CD4-positive, alpha-beta T cell (primary cell): ENCODE measurements at regions not wholly inside any gene's neighbourhood (a gene's known extent, or its start where the extent isn't known, plus 50 kb on each side); places are given as distances from the start of the nearest gene placed in this dataset.

Experiments
- ATAC-seq: fragments of 200-7000 bp; cut with Tn5 transposase; one replicate; pipeline ENCODE4 v1.10.0; 2022; ENCODE audit warnings: mild to moderate bottlenecking; ENCODE audit not compliant: poor library complexity
- CTCF ChIA-PET: fragments of 350-600 bp; sonication (Branson Sonifier 250); formaldehyde crosslinking; loops from one replicate; lab custom pipeline; 2021; ENCODE audit warnings: antibody characterized with exemption, inconsistent platforms; lab: Charles Lee
- POLR2A ChIA-PET: fragments of 350-600 bp; sonication (Branson Sonifier 250); formaldehyde crosslinking; loops from one replicate; lab custom pipeline; 2021; ENCODE audit warnings: antibody characterized with exemption, inconsistent platforms; lab: Charles Lee
- DNase-seq, 14 experiments: peaks; one replicate each; pipeline ENCODE4 v3.0.0-alpha.2; 2013 to 2020; ENCODE audit warnings: mixed read lengths in 2 of 14
- H3K27ac ChIP-seq, 2 donors: one replicate each; pipeline versions ENCODE4 v1.5.1 to v1.7.0; 2013; ENCODE audit warnings: low read length in 2 of 2, low read depth in 1 of 2, mild to moderate bottlenecking in 1 of 2
- H3K27me3 ChIP-seq, 2 experiments: 1 replicate in 1 of 2; 2 replicates in 1 of 2; pipeline versions ENCODE4 v1.6.1 to v1.7.0; 2013; ENCODE audit warnings: low read length in 2 of 2, control low read depth in 1 of 2, mild to moderate bottlenecking in 1 of 2, moderate library complexity in 1 of 2; ENCODE audit not compliant: insufficient read depth in 2 of 2, control insufficient read depth in 1 of 2
- H3K36me3 ChIP-seq: one replicate; pipeline ENCODE4 v1.6.1; 2013; ENCODE audit warnings: low read length, control low read depth; ENCODE audit not compliant: insufficient read depth
- H3K4me1 ChIP-seq: one replicate; pipeline ENCODE4 v1.6.1; 2013; ENCODE audit warnings: low read length, control low read depth; ENCODE audit not compliant: insufficient read depth
- H3K4me3 ChIP-seq: one replicate; pipeline ENCODE4 v1.5.1; 2013; ENCODE audit warnings: mild to moderate bottlenecking, low read length, moderate library complexity
- H3K9me3 ChIP-seq, 2 experiments: 1 replicate in 1 of 2; 2 replicates in 1 of 2; pipeline versions ENCODE4 v1.6.1 to v1.7.0; 2013; ENCODE audit warnings: low read length in 2 of 2, mild to moderate bottlenecking in 2 of 2, control low read depth in 1 of 2, moderate library complexity in 1 of 2; ENCODE audit not compliant: control insufficient read depth in 1 of 2, insufficient read depth in 1 of 2
- H3K27ac Mint-ChIP-seq: one replicate; pipeline ENCODE4 v1.8.0; 2020; ENCODE audit warnings: mixed read lengths
- H3K27me3 Mint-ChIP-seq: one replicate; pipeline ENCODE4 v1.8.0; 2021; ENCODE audit warnings: mixed read lengths
- H3K36me3 Mint-ChIP-seq: one replicate; pipeline ENCODE4 v1.8.0; 2021; ENCODE audit warnings: low read depth, mixed read lengths
- H3K4me1 Mint-ChIP-seq: one replicate; pipeline ENCODE4 v1.8.0; 2021; ENCODE audit warnings: low read depth, mixed read lengths
- H3K4me3 Mint-ChIP-seq: one replicate; pipeline ENCODE4 v1.8.0; 2020; ENCODE audit warnings: mild to moderate bottlenecking, mixed read lengths
- H3K9me3 Mint-ChIP-seq: one replicate; pipeline ENCODE4 v1.8.0; 2020; ENCODE audit warnings: mixed read lengths
- intact Hi-C, 2 experiments: fragments of 100-400 bp; cut with DNase I in 1 of 2; cut with micrococcal nuclease in 1 of 2; formaldehyde crosslinking; loops; one replicate each; pipeline versions ENCODE4 v1.15.1 to v1.9.0; 2023 to 2025; cut with DNase I, micrococcal nuclease
- TF ChIP-seq, protein P1 (sequence below): fragments of 200-600 bp; IDR thresholded peaks from one replicate; pipeline ENCODE4 v1.8.0; 2022; ENCODE audit warnings: antibody characterized with exemption, mild to moderate bottlenecking

DNA sequence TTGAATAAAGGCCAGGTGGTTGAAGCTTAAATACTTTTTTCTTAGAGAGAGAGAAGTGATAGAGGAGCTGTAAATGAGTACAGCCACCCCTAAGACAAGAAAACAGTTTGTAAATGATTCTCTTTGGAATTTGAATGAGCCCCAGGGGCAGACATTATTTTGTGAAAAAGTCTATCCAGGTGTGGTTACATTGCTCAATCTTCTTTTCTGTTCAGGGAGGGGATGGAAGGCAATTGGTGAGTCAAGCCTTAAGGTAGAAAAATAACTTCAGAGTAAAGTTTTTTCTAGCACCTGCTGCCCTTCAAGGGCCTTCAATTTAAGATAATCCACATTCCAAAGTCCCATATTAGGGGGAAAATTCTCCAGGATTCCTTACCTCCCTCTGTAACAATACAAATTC, 646.7 kb downstream of the PDHA2 start:
- ATAC-seq = no peak
- peaks cover 11% of the 10 kb centered on the region for H3K9me3 Mint-ChIP-seq
- TF ChIP-seq, protein P1, sequence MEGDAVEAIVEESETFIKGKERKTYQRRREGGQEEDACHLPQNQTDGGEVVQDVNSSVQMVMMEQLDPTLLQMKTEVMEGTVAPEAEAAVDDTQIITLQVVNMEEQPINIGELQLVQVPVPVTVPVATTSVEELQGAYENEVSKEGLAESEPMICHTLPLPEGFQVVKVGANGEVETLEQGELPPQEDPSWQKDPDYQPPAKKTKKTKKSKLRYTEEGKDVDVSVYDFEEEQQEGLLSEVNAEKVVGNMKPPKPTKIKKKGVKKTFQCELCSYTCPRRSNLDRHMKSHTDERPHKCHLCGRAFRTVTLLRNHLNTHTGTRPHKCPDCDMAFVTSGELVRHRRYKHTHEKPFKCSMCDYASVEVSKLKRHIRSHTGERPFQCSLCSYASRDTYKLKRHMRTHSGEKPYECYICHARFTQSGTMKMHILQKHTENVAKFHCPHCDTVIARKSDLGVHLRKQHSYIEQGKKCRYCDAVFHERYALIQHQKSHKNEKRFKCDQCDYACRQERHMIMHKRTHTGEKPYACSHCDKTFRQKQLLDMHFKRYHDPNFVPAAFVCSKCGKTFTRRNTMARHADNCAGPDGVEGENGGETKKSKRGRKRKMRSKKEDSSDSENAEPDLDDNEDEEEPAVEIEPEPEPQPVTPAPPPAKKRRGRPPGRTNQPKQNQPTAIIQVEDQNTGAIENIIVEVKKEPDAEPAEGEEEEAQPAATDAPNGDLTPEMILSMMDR = no peak
- H3K4me3 Mint-ChIP-seq = no peak overlapping the region
- Histone ChIP-seq H3K36me3 (no peaks in the 10 kb centered on the region), H3K27me3 (no peaks in the 10 kb centered on the region), H3K4me1 (no peaks in the 10 kb centered on the region), H3K27ac (no peak overlapping the region), H3K9me3 (peaks cover 0 to 3% of the 10 kb centered on the region in 2 experiments), H3K4me3 (no peak overlapping the region)
- ChIA-PET CTCF (no interaction called here), POLR2A (no interaction called here)
- H3K27ac Mint-ChIP-seq = no peak overlapping the region
- no peak for DNase-seq
- H3K4me1 Mint-ChIP-seq = no peaks in the 10 kb centered on the region
- no peaks in the 10 kb centered on the region for H3K27me3 Mint-ChIP-seq
- no peaks in the 10 kb centered on the region for H3K36me3 Mint-ChIP-seq
- intact Hi-C loops = no loop called here

- H3K4me1 Mint-ChIP-seq = no peaks in the 10 kb centered on the region
- Histone ChIP-seq H3K4me3 (no peak overlapping the region), H3K4me1 (no peaks in the 10 kb centered on the region), H3K27ac (no peak overlapping the region), H3K27me3 (no peaks in the 10 kb centered on the region), H3K9me3 (peaks cover 5 to 9% of the 10 kb centered on the region in 2 experiments), H3K36me3 (no peaks in the 10 kb centered on the region)
- DNase-seq (no peak), ATAC-seq (no peak)
- ChIA-PET CTCF (no interaction called here), POLR2A (no interaction called here)
- intact Hi-C loops = no loop called here
- H3K4me3 Mint-ChIP-seq = no peak overlapping the region
- H3K27me3 Mint-ChIP-seq = no peaks in the 10 kb centered on the region
- peaks cover 9% of the 10 kb centered on the region for H3K9me3 Mint-ChIP-seq
- no peaks in the 10 kb centered on the region for H3K36me3 Mint-ChIP-seq
- TF ChIP-seq, protein P1 = no peak
- H3K27ac Mint-ChIP-seq = no peak overlapping the region
Measured at GRCh38 chr4:96497621-96498020, 657.7 kb downstream of the PDHA2 start.

DNA sequence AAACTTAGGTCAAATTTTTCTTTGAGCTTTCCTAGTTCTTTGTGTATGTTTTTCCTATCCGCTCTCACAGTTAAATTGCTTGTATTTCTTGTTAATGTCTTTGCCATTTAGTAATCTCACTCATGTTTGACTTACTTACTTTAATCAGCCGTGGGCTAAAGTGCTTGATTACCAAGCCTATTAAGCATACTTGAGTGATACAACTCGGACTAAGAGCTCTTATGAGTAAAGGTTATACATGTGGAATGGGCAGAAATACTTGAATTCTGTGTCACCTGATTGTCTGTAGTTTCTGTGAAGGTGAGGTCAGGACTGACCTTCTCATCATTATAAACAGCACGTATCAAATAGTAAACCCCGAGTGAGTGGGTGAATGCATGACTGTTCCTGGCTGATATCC, 664.5 kb downstream of the PDHA2 start:
- H3K36me3 Mint-ChIP-seq = no peaks in the 10 kb centered on the region
- no peaks in the 10 kb centered on the region for H3K36me3 ChIP-seq
- no peaks in the 10 kb centered on the region for H3K27me3 ChIP-seq
- POLR2A ChIA-PET = no interaction called here
- H3K9me3 Mint-ChIP-seq = peaks cover 4% of the 10 kb centered on the region
- no peaks in the 10 kb centered on the region for H3K27me3 Mint-ChIP-seq
- no peak overlapping the region for H3K4me3 ChIP-seq
- no peaks in the 10 kb centered on the region for H3K4me1 ChIP-seq
- H3K4me1 Mint-ChIP-seq = no peaks in the 10 kb centered on the region
- no peak overlapping the region for H3K27ac ChIP-seq
- CTCF ChIA-PET = no interaction called here
- TF ChIP-seq, protein P1 = no peak
- no peak overlapping the region for H3K4me3 Mint-ChIP-seq
- intact Hi-C loops = no loop called here
- no peak overlapping the region for H3K27ac Mint-ChIP-seq
- no peak for DNase-seq
- no peaks in the 10 kb centered on the region for H3K9me3 ChIP-seq
- ATAC-seq = no peak
